ENCODE measurements at regions not wholly inside any gene's neighbourhood (a gene's known extent, or its start where the extent isn't known, plus 50 kb on each side); places are given as distances from the start of the nearest gene placed in this dataset.
"Not testable (repeated sequence)": the region's sequence is repeated elsewhere in the genome, so short reads cannot be mapped to it uniquely, and the experiment has no call there.

- no peaks in the 10 kb centered on the region; the same call in 1 of the 2 replicates for H3K9me3 ChIP-seq
- no peaks in the 10 kb centered on the region for H3K27me3 ChIP-seq
- no peaks in the 10 kb centered on the region for H3K36me3 ChIP-seq
- H4K20me1 ChIP-seq, result no peaks in the 10 kb centered on the region
- H3K4me2 ChIP-seq, result no peak overlapping the region
- H3K4me1 ChIP-seq, result no peaks in the 10 kb centered on the region
- no peak overlapping the region for H3K4me3 ChIP-seq
- no peak overlapping the region for H3K9ac ChIP-seq
- H3K27ac ChIP-seq, result no peak overlapping the region
- no peak for TF ChIP-seq Cebpa-rat (IDR thresholded peaks at IDR 0.05)
Observed at GRCh38 chr21:32087447-32087846, 191.4 kb downstream of the MIS18A start.

GRCh38 chr21:32083197-32083596 lies 195.7 kb downstream of the MIS18A start:
- Histone ChIP-seq H3K4me3 (no peak overlapping the region), H3K4me2 (no peak overlapping the region), H3K27me3 (no peaks in the 10 kb centered on the region), H3K4me1 (no peaks in the 10 kb centered on the region), H3K9ac (no peak overlapping the region), H3K36me3 (no peaks in the 10 kb centered on the region), H3K27ac (no peak overlapping the region), H4K20me1 (no peaks in the 10 kb centered on the region), H3K9me3 (no peaks in the 10 kb centered on the region)
- TF ChIP-seq Cebpa-rat (IDR thresholded peaks at IDR 0.05), result no peak

GRCh38 chr21:32082466-32082865 lies 196.4 kb downstream of the MIS18A start:
- Histone ChIP-seq H3K27ac (no peak overlapping the region), H3K4me2 (no peak overlapping the region), H3K4me1 (no peaks in the 10 kb centered on the region), H3K4me3 (no peak overlapping the region), H3K27me3 (no peaks in the 10 kb centered on the region), H3K9me3 (no peaks in the 10 kb centered on the region), H4K20me1 (no peaks in the 10 kb centered on the region), H3K9ac (no peak overlapping the region), H3K36me3 (no peaks in the 10 kb centered on the region)
- TF ChIP-seq Cebpa-rat (IDR thresholded peaks at IDR 0.05), result no peak

- no peak for TF ChIP-seq Cebpa-rat (IDR thresholded peaks at IDR 0.05)
- H3K27me3 ChIP-seq, result no peaks in the 10 kb centered on the region
- no peak overlapping the region for H3K4me2 ChIP-seq
- H3K27ac ChIP-seq, result no peak overlapping the region
- no peaks in the 10 kb centered on the region for H3K9me3 ChIP-seq
- no peaks in the 10 kb centered on the region for H4K20me1 ChIP-seq
- no peaks in the 10 kb centered on the region for H3K36me3 ChIP-seq
- no peak overlapping the region for H3K9ac ChIP-seq
- no peaks in the 10 kb centered on the region for H3K4me1 ChIP-seq
- no peak overlapping the region for H3K4me3 ChIP-seq
Observed at GRCh38 chr21:32073593-32073992, 200.8 kb downstream of the HUNK start.

GRCh38 chr21:32073190-32073589 lies 200.4 kb downstream of the HUNK start:
- no peaks in the 10 kb centered on the region for H4K20me1 ChIP-seq
- H3K4me3 ChIP-seq, result no peak overlapping the region
- H3K9me3 ChIP-seq, result no peaks in the 10 kb centered on the region
- no peak overlapping the region for H3K27ac ChIP-seq
- no peaks in the 10 kb centered on the region for H3K36me3 ChIP-seq
- H3K9ac ChIP-seq, result no peak overlapping the region
- H3K27me3 ChIP-seq, result no peaks in the 10 kb centered on the region
- no peak overlapping the region for H3K4me2 ChIP-seq
- H3K4me1 ChIP-seq, result no peaks in the 10 kb centered on the region
- no peak for TF ChIP-seq Cebpa-rat (IDR thresholded peaks at IDR 0.05)

GRCh38 chr21:32071620-32072019 lies 198.8 kb downstream of the HUNK start:
- not testable (repeated sequence) for H3K4me2 ChIP-seq, H3K27ac ChIP-seq, H3K4me3 ChIP-seq, H3K9me3 ChIP-seq, H3K9ac ChIP-seq, H4K20me1 ChIP-seq, H3K36me3 ChIP-seq, H3K4me1 ChIP-seq, H3K27me3 ChIP-seq

GRCh38 chr21:32070676-32071330 lies 198.0 kb downstream of the HUNK start:
- no peak for TF ChIP-seq Cebpa-rat (IDR thresholded peaks at IDR 0.05)
- no peak overlapping the region for H3K27ac ChIP-seq

GRCh38 chr21:32070126-32070525 lies 197.3 kb downstream of the HUNK start:
- no peak for TF ChIP-seq Cebpa-rat (IDR thresholded peaks at IDR 0.05)
- Histone ChIP-seq H3K27me3 (no peaks in the 10 kb centered on the region), H3K4me3 (no peak overlapping the region), H3K36me3 (no peaks in the 10 kb centered on the region), H3K4me2 (no peak overlapping the region), H3K27ac (no peak overlapping the region), H3K9ac (no peak overlapping the region), H4K20me1 (no peaks in the 10 kb centered on the region), H3K9me3 (no peaks in the 10 kb centered on the region), H3K4me1 (no peaks in the 10 kb centered on the region)

More at GRCh38 chr21:32070676-32071330, 198.0 kb downstream of the HUNK start:
- Histone ChIP-seq H3K4me1 (no peaks in the 10 kb centered on the region), H3K4me2 (no peak overlapping the region), H3K9me3 (no peaks in the 10 kb centered on the region), H3K27me3 (no peaks in the 10 kb centered on the region), H3K4me3 (no peak overlapping the region), H4K20me1 (no peaks in the 10 kb centered on the region), H3K9ac (no peak overlapping the region), H3K36me3 (no peaks in the 10 kb centered on the region)

- H3K9me3 ChIP-seq, result no peaks in the 10 kb centered on the region
- no peak for TF ChIP-seq Cebpa-rat (IDR thresholded peaks at IDR 0.05)
- H3K4me3 ChIP-seq, result no peak overlapping the region
- H3K27ac ChIP-seq, result no peak overlapping the region
- H3K36me3 ChIP-seq, result no peaks in the 10 kb centered on the region
- H3K27me3 ChIP-seq, result no peaks in the 10 kb centered on the region
- no peak overlapping the region for H3K9ac ChIP-seq
- no peaks in the 10 kb centered on the region for H4K20me1 ChIP-seq
- H3K4me2 ChIP-seq, result no peak overlapping the region
- H3K4me1 ChIP-seq, result no peaks in the 10 kb centered on the region
Observed at GRCh38 chr21:32065654-32066053, 192.8 kb downstream of the HUNK start.

- no peaks in the 10 kb centered on the region for H3K4me1 ChIP-seq
- no peaks in the 10 kb centered on the region for H3K36me3 ChIP-seq
- H3K9me3 ChIP-seq, result no peaks in the 10 kb centered on the region
- H4K20me1 ChIP-seq, result no peaks in the 10 kb centered on the region
- no peak overlapping the region for H3K4me3 ChIP-seq
- H3K4me2 ChIP-seq, result no peak overlapping the region
- no peaks in the 10 kb centered on the region for H3K27me3 ChIP-seq
- no peak overlapping the region for H3K9ac ChIP-seq
- no peak overlapping the region for H3K27ac ChIP-seq
- TF ChIP-seq Cebpa-rat (IDR thresholded peaks at IDR 0.05), result no peak
Observed at GRCh38 chr21:32064281-32064910, 191.6 kb downstream of the HUNK start.
